HG02943 (cell line): ENCODE measurements at regions not wholly inside any gene's neighbourhood (a gene's known extent, or its start where the extent isn't known, plus 50 kb on each side); places are given as distances from the start of the nearest gene placed in this dataset.

Source experiments
- ATAC-seq: cut with Tn5 transposase; IDR thresholded peaks from one replicate; pipeline ENCODE4 v1.9.1; 2021; ENCODE audit warnings: mild to moderate bottlenecking, low read depth, moderate library complexity; ENCODE audit not compliant: unreplicated experiment

DNA sequence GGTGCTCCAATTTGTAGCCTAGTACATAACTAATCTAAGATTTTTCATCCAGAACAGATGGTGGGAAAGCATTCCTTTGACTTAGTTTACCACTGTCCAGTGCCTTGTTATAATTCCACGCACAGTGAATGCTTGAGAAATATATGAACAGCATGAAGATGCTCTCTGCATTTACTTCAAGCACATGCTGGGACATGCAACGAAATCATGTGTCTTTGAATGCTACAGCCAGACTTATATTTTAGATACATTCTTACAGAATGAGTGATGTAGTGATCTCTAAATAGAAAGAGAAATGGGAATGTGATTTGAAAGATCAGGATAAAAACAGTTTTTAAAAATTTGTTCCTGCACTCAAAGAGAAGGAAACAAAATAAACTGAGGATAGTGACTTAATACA is 398.3 kb downstream of the FBXO15 start:
- ATAC-seq = no peak

DNA sequence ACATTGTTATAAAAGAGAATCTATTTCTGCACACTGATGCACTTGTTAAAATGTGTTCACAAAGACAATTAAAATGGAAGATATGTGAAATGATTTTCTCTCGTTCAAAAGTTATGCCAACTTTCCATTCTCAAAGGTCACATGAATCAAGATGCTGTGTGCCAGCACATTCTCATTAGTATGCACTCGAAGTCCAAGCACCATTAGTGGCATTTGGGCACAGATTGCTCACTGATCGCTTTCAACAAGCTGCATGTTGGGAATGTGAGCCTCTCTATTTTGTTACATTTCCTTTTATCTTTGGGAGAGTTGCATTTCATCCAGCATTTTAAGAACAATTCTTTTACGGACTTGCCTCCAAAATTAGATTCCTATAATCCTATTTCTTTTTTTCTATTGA is 398.9 kb downstream of the FBXO15 start:
- no peak for ATAC-seq

DNA sequence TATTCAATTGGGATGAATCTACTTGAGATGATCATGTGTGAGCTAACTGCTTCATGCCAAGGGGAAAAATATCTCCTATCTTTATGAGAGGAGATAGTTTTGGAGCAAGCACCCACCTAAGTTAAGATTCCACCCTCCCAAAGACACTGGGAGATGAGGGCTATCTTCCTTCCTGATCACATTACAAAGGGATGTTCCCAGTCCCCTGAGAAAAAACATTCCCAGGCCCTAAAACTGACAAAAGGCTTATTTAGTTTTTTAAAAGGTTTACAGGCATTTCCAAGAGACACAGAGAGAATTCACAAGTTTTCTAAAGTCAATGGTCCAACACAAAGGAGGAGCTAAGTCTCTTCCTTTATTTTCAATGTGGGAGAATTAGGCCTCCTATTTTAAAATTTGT is 401.5 kb downstream of the FBXO15 start:
- no peak for ATAC-seq

DNA sequence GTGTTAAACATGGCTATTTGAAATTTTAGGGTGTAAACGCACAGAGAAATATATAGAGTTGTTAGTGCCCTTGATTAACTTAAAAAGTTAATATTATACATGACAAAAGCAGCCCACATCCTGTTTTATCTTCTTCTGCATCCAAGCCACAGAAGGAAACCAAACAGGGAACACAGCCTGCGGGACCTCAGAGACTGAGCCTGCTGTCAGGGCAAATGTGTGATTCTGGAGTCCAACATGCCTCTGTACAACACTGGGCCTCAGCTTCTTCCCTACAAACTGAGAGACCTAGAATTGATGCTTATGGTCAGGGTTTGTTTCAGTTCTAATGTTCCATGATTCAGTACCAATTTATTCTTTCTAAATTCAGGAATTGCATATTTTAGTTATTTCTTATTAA is 404.7 kb downstream of the FBXO15 start:
- ATAC-seq = no peak

DNA sequence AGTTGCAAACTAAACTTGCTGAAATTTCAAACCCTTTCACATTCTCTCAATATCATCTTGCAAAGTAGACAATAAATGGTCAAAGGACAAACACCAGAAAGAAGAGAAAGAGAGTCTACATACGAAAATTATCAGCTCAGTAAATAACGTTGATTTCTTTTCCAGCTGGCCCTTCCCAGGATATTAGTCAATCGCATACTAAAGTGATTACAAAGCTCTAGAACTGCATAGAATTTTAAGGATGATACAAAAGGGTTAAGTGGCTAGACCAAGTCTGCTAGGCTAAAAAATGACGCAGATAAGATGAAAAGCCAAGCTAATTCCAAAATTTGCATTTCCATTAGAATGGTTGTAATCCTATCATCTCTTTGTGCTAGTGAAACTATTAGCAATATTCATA is 405.7 kb downstream of the FBXO15 start:
- ATAC-seq = no peak

DNA sequence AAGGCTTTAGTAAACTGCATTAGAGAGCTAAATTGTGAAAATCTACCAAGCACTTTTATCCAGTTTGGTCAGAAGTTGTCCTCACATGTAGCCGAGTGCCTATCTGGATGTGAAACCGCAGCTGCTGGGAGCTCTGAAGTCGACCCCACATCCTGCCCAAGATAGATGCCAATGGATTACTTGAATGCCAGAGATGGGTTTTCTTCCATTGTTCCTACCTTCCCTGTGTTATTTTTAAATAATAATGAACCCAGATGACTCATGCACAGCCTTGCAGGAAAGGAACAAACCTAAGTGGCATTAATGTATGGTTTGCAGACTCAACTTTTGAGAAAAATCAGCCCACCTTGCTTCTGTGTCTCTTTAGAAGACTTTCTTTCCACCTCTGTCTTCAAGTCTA is 408.5 kb downstream of the FBXO15 start:
- no peak for ATAC-seq

DNA sequence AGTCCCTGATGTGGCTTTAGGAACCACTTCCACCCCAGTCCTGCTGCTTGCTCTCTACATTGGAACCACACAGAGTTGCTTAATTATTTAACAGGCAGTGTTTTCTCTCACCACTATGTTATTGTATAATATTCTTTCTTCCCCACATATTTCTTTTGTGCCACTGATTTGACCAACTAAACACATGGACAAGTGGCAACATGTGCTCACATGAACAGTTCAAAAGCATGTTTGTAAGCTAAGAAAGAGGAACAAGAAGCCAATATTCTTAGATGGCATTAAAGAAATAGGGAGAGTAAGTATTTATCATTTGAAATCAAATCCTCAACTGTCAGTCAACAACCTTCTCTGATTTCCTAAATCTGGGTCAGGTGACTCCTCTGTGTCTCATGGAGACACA is 409.6 kb downstream of the FBXO15 start:
- no peak for ATAC-seq

DNA sequence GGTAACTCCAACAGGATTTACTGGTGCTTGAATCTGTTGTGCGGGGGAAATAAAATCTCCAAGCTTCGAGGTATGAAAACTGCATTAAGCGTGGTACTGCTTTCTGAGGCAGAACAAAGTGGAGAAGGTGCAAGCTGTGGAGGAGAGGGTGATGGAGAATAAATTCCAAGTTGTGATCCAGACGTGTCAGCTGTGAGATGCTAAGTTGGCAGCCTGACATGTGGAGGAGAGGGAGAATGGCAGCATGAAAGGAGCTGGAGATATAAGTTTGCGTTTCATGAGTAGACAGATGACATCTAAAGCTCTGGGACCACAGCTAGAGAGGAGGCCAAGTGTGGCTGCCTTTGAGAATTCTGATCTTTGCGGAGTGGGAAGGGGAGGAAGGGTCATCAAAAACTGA is 411.8 kb downstream of the FBXO15 start:
- ATAC-seq = no peak

DNA sequence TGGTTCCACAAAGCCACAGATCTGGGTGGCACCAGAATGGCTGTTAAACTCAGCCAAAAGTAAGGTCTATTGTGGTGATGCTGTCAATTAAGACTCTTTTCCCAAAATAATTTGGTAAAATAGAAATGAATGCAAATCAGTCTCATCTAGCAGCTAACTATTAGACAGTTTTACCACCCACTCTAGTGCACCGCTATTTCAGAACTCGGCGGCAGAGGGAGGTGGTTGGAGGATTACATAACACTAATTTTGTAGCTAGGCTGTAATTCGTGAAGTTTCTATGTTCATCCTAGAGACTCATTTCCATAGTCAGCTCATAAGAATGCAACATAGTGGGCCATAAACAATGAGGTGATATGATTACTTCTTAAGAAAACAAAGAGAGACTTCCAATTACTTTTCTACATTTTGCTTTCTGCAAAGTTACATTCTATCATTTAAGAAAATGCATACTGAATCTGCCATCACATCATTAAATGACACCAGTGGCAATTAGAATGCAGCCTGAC is 413.8 kb downstream of the FBXO15 start:
- no peak for ATAC-seq

DNA sequence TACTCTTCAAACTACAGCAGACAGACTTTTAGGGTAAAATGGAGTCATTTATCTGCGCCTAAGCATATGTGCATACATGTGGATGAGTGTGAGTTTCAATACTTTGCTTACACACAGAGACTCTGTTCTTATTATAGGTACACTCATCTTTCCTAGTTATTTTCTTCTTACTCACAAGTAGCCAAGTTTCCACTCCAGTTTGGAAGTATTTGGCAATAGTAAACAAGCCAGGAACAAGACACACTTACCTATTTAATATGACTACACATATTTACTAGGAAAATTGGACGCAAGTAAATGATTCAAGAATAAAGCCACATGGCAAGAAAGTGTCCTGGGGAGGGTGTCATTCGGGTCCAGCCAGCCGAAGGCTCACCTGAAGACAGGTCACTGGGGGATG is 414.3 kb downstream of the FBXO15 start:
- ATAC-seq = no peak

DNA sequence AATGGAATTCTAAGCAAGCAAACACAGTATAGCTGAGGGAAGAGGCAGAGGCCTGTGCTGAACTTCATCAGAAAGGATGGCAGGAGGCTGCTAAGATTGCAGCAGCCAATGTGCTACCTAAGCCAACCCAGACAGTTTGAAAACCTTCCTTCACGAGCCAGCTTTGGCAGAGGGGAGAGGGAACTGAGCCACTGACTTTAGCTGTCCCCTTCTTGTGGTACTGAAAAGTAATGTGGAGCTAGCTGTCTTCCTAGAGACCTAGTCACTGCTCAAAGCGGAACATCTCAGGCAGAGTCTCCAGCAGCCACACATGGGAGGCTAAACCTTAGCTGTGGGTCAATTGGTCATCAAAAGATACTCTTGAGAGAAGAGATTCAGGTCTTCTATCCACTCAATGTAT is 419.0 kb downstream of the FBXO15 start:
- no peak for ATAC-seq

DNA sequence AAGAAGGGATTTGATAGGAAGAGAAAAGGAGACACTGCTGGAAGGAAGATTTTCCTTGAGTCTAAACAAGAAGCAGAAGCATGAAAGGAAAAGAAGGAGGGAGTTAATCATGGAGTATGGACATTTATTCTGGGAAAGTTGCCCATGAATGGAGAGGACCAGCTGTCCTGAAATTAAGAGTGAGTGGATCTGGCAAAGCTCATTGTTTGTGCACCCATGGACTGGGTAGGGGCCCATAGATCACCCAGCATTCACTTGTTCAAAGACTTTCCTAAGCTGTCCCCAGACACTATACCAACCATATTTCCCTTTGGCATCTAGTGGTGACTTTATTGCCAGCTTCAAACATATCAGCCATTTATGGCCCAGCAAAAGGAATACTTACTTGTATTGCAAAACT is 422.7 kb downstream of the FBXO15 start:
- no peak for ATAC-seq

DNA sequence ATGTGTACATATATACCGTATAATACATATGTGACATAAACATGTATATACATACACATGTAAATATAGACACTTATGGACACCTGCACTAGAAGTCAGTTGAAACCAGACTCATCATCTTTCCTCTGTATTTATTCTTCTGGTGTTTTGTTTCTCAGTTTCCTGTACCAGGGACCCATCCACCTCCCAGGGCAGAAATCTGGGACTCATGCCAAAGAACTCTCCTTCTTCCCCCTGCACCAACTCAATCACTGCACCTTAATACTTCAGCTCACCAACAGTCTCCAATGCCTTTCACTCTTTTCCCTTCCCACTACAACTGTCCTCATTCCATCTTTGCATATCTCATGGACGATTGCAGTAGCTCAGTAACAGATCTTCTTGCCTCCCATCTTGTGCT is 428.0 kb downstream of the FBXO15 start:
- no peak for ATAC-seq

DNA sequence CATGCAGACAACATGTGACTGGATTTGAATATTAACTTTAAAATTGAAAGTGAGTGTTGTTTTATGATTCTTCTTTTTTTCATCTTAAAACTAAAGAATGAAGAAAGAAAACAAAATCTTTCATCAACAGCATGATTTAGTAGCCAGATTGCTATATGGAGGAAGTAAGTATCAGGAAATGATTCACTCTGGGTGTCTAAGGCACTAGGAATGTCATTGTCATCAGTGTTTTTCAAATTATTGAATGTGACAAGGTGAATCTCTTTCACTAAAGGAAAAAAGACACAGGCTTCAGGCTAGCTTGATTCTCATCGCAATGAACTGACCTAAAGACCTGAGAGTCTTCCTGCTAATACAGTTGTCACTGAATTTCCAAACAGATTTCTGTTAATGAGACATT is 430.1 kb downstream of the FBXO15 start:
- no peak for ATAC-seq

DNA sequence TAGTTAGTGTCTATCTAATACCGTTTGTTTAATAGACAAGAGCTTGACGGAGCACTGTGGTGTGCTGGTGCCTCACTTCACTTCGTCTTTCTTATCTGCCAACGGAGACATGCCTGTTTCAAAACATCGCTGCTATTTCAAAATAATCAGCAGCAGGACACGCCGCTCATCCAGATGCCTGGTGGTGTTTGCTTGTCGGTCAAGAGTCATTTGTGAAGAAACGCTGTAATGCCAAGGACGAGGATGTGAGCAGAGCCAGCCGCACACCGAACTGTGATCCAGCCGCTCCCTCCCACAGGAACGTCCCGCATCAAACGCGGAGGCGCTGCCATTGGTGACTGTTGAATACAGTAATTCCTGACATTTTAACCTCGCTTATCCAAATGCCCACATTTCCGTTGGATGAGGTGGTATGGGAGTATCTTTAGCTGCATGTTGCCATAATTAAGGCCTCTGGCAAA is 432.4 kb downstream of the FBXO15 start:
- ATAC-seq = no peak

DNA sequence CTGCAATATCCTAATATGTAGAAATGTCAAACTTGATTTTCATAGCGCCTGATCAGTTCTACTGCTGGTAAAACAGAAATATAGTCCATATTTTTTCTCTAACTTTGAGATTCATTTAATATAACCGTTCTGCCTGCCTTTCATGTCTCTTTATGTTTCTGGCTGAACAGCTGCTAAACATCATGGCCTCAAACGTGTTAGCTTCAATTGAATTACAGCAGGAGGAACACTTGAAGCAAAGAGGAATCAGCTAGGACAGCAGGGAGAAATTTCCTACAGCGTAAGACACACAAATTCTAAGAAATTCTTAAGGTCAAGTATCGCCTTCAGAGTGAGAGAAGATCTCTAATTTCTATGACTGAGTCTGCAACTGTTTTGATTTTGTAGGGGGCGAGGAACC is 433.2 kb downstream of the FBXO15 start:
- no peak for ATAC-seq

DNA sequence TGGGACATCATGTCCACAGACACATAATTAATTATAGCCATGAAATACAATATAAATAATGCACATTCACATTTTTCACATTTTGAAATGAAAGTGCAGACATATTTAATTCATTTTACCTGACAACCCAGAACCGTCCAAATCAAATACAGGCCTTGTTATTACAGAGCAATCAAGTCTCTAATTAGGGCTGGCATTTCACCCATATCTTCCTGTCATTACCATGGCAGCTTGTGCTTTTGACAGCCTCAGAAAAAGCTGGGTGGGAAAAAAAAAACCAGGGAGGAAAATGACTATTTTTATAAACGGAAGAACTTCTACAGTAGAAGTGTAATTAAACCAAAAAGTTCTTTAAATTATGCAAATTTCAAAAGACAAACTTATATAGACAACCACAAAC is 436.4 kb downstream of the FBXO15 start:
- no peak for ATAC-seq

DNA sequence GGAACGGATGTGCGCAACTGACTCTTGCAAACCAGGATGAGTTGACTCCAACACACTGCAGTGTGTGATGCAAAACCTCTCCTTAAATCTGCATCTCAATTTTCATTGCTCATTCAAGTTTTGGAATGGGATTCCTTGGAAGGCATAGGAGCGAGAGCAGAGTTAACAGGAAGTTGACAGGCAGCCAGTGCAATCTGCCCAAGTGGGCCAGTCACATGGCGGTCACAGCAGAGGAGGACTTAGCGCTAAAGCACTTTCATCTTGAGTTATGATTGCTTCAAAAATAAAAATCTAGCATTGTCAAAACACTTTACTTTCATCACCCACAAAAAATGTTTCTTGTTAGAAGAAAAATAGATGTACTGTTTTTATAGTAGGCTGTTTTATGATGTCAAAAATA is 439.0 kb downstream of the FBXO15 start:
- ATAC-seq = no peak

DNA sequence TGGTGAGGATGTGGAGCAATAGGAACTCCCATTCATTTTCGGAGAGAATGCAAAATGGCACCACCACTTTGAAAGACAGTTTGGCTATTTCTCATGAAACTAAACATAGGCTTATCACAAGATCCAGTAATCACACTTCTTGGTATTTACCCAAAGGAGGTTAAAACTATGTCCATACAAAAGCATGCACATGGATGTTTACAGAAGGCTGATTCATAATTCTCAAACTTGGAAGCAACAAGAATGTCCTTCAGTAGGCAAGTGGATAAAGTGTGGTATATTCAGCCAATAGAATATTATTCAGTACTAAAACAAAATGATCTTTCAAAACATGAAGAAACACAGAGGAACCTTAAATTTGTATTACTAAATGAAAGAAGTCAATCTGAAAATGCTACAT is 440.6 kb downstream of the FBXO15 start:
- ATAC-seq = no peak

DNA sequence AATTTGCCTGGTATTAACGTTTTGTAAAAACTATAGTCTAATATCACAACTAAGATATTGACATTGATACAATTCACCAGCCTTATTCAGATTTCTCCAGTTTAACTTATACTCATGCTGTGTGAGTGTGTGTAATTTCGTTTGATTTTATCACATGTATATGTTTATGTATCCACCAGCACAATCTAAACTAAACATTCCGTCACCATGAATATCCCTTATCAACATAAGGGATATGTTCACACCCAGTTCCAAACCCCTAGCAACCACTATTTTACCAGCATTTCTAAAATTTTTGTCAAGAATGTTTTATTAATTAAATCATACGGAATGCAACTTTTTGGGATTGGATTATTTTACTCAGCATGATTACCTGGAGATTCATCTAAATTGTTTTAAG is 450.3 kb downstream of the FBXO15 start:
- ATAC-seq = no peak

DNA sequence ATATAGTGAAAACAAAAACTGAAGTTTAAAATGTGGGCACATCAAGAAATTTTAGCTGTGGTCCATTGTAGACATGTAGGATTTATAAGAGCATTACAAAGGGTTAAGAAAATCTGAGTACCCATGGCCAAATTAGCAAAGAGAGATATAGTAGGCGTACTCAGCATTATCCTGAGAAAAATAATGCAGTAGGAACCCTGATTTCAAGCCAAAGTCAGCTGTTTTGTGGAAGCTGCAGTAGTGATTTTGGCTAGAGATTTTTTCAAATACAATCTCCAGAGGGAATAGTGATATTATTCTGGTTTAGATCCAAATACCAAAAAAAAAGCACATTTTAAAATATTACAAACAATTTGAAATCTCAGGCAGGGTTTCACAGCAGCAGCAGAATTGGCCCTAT is 450.9 kb downstream of the FBXO15 start:
- no peak for ATAC-seq

DNA sequence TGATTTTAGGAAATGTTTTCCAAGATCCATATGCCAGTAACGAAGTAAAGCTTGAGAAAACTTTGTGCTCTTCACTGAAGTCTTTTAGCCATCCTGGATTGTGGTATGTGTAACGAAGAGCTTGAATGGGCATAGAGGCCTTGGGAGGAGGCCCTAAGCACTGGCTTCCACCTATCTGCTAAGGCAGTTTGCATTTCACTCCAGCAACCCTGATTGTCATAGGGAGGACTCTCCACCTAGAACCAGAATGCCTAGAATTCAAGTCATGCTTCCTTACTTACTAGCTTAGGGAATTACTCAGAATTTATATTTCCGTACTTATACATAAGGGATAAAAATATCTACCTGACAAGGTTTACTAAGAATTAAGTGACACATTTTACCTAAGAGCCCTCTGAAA is 451.5 kb downstream of the FBXO15 start:
- no peak for ATAC-seq

DNA sequence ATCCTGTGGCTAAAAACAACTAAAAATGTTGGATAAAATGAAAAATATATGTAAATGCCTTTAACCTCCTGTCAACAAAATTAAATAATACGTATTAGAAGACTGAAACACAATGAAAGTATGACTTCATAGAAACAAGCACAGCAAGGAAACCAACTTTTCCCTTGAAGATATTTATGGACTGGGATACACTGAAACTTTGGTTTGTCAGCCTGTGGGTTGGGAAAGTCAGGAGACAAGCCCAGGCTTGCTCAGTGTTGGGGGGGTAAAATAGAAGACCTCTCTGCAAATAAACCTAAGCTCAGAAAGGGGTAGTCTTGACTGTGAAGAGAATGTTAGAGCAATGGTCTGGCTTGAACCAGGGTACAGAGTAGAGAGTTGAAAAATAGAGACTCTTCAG is 454.5 kb downstream of the FBXO15 start:
- no peak for ATAC-seq
